HFFc6 (cell line): ENCODE measurements at regions not wholly inside any gene's neighbourhood (a gene's known extent, or its start where the extent isn't known, plus 50 kb on each side); places are given as distances from the start of the nearest gene placed in this dataset.
"Not testable (repeated sequence)": the region's sequence is repeated elsewhere in the genome, so short reads cannot be mapped to it uniquely, and the experiment has no call there.

Experiments
- DNase-seq: peaks from one replicate; pipeline ENCODE4 v3.0.0-alpha.2; 2018
- H3K27ac Mint-ChIP-seq: 2 replicates; pipeline ENCODE4 v1.8.0; 2020; ENCODE audit warnings: mild to moderate bottlenecking, mixed read lengths
- H3K27me3 Mint-ChIP-seq: 2 replicates; pipeline ENCODE4 v1.8.0; 2021; ENCODE audit warnings: mild to moderate bottlenecking, moderate library complexity, mixed read lengths; ENCODE audit not compliant: insufficient read depth
- H3K36me3 Mint-ChIP-seq: 2 replicates; pipeline ENCODE4 v1.8.0; 2021; ENCODE audit warnings: low read depth, mixed read lengths
- H3K4me1 Mint-ChIP-seq: 2 replicates; pipeline ENCODE4 v1.8.0; 2020; ENCODE audit warnings: low read depth, mixed read lengths
- H3K4me3 Mint-ChIP-seq: 2 replicates; pipeline ENCODE4 v1.8.0; 2020; ENCODE audit warnings: mild to moderate bottlenecking, moderate library complexity, mixed read lengths
- H3K9me3 Mint-ChIP-seq: 2 replicates; pipeline ENCODE4 v1.8.0; 2020; ENCODE audit warnings: mild to moderate bottlenecking, mixed read lengths
- TF ChIP-seq, protein P1 (sequence below): fragments of 200-600 bp; sonication (generic); IDR thresholded peaks from 2 replicates; pipeline ENCODE4 v1.5.0; 2021; ENCODE audit warnings: antibody characterized with exemption, mild to moderate bottlenecking

DNA sequence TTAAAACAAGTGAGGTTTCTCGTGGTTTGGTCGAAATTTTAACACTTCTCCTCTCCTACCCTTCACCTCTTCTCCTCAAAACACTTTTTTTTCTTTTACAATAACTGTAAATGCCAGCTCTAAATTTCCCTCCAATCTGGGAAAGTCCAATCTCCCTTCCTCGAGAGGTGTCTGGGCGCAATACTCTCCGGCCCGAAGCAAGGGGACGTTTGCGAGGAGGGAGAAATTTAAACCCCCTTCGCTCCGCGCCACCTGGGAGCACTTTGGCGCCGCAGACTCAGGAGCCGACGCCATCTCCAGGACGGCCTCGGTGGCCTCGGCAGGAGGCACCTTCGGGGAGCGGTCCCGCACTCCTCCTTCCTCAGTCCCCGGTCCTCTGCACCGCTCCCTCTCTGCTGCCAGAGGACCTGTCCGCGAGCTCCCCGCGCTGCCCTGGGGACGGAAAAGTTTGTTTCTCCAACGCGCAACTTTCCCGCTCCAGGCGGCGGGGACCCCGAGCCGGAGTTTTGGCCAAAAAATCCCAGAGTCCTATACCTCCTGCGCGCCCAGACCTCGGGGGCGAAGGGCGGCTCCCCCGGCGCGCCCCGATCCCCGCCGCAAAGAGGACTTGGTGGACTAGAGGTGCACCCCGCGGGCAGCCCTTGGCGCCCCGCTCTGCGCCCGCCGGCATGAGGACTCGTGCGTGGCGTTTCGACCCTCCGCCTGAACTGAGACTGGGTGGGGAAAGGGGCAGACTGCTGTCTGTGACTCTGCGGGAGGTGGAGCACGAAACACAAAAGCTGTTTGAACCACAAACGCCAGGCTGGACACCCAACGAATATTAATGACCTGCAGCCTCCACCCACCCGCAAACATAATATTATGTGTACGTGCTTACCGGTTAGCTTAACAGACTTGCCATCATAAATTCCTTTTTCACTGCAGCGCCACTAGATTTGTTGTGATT, 95.2 kb upstream of the HMGA2 start:
- Mint-ChIP-seq H3K4me1 (peaks cover 34% of the 10 kb centered on the region), H3K27ac (peak overlapping the region; percentile 34; the same call in 1 of the 2 replicates), H3K9me3 (peaks cover 4% of the 10 kb centered on the region; the same call in 1 of the 2 replicates), H3K27me3 (peaks cover 3% of the 10 kb centered on the region), H3K36me3 (peaks cover 5% of the 10 kb centered on the region; the same call in 1 of the 2 replicates), H3K4me3 (peak overlapping the region; percentile 88)
- DNase-seq, result no peak
- TF ChIP-seq, protein P1, sequence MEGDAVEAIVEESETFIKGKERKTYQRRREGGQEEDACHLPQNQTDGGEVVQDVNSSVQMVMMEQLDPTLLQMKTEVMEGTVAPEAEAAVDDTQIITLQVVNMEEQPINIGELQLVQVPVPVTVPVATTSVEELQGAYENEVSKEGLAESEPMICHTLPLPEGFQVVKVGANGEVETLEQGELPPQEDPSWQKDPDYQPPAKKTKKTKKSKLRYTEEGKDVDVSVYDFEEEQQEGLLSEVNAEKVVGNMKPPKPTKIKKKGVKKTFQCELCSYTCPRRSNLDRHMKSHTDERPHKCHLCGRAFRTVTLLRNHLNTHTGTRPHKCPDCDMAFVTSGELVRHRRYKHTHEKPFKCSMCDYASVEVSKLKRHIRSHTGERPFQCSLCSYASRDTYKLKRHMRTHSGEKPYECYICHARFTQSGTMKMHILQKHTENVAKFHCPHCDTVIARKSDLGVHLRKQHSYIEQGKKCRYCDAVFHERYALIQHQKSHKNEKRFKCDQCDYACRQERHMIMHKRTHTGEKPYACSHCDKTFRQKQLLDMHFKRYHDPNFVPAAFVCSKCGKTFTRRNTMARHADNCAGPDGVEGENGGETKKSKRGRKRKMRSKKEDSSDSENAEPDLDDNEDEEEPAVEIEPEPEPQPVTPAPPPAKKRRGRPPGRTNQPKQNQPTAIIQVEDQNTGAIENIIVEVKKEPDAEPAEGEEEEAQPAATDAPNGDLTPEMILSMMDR, result no peak

DNA sequence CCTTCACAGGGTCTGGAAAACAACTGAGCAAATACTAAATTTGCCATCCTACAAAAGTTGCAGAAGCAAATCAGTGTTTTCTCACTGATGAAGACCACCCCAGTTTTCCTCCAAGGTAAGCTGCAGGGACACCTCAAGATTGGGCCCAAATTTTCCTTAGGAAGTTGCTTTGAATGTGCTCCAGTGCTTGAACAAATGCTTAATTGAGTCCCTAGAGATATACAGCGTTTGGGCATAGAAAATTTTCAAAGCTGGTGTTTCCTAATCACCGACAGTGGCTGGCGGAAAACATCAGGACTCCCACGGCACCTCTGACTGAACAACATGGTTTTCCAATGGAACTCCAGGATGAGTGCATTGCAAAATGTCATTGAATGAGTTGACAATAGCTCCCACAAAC, 92.5 kb upstream of the HMGA2 start:
- no peak overlapping the region for H3K27ac Mint-ChIP-seq

DNA sequence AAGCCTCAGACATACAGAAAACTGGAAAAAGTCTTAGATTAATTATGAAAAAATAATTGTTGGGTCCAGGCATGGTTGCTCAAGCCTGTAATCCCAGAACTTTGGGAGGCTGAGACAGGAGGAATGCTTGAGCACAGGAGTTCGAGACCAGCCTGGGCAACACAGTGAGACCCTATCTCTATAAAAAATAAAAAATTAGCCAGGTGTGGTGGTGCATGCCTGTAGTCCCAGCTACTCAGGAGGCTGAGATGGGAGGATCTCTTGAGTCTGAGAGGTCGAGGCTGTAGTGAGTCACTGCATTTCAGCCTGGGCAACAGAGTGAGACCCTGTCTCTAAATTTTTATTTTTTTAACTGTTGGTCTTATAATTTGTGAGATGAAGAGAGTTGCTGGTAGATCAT, 90.6 kb upstream of the HMGA2 start:
- H3K27ac Mint-ChIP-seq, H3K4me3 Mint-ChIP-seq, H3K27me3 Mint-ChIP-seq, H3K9me3 Mint-ChIP-seq, H3K36me3 Mint-ChIP-seq, DNase-seq: not testable (repeated sequence)
- H3K4me1 Mint-ChIP-seq, result peaks cover 16% of the 10 kb centered on the region

More for the DNA sequence above, 92.5 kb upstream of the HMGA2 start:
- Mint-ChIP-seq H3K36me3 (peaks cover 5% of the 10 kb centered on the region; the same call in 1 of the 2 replicates), H3K9me3 (peaks cover 4% of the 10 kb centered on the region; the same call in 1 of the 2 replicates), H3K4me3 (no peak overlapping the region), H3K4me1 (peaks cover 22% of the 10 kb centered on the region), H3K27me3 (peaks cover 3% of the 10 kb centered on the region)
- TF ChIP-seq, protein P1, result no peak
- no peak for DNase-seq

DNA sequence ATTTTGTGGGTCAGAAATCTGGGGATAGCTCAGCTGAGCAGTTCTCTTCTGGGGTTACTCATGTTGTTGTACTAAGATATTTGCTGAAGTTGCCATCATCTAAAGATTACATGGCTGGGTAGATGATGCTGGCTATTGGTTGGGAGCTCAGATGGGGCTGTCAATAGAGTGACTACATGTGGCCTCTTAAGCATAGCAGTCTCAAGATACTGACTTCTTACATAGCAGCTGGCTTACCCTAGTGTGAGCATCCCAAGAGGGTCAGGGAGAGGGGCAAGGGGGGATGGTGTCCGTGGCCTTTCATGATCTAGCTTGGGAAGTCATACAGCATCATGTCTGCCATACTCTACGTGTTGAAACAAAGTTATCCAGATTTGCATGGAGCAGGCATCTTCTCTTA, 90.1 kb upstream of the HMGA2 start:
- no peak for DNase-seq
- Mint-ChIP-seq H3K9me3 (peaks cover 4% of the 10 kb centered on the region; the same call in 1 of the 2 replicates), H3K27me3 (peaks cover 4% of the 10 kb centered on the region), H3K36me3 (peaks cover 5% of the 10 kb centered on the region; the same call in 1 of the 2 replicates), H3K4me3 (no peak overlapping the region), H3K27ac (no peak overlapping the region), H3K4me1 (peaks cover 11% of the 10 kb centered on the region)
- TF ChIP-seq, protein P1, result no peak

DNA sequence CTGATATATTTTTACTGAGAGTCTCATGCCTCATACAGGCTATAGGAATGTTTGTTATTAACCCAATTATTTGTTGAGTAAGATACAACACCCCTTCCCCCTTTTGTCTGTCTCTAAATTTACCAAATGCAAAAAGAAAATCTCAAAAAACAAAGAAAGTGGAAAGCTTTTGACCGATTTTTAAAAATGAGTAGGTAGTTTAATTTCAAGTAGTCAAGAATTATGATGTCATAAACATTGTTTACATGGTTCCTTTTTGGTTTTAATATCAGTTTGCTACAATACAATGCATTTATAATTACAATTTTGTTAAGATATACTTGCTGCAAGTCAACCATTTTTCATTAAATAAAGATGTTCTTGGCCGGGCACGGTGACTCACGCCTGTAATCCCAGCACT, 84.7 kb upstream of the HMGA2 start:
- TF ChIP-seq, protein P1, result no peak
- H3K9me3 Mint-ChIP-seq, result no peaks in the 10 kb centered on the region

DNA sequence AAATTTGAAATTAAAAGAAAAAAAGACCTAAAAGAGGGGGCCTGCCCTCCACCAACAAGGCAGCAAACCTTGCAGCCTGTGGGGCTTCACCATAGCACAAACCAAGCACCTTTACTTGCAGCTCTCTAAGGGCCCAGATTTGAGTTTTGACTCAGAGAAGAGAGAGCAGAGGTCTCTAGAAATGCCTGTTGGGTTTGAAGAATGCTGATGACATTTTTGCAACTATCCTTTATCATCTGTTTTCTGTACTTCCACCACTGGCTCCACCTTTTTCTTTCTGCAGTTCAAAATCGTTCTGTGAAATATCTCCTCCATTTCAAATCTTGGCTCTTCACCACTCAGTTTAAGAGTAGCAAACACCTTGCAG, 83.8 kb upstream of the HMGA2 start:
- H3K9me3 Mint-ChIP-seq, result no peaks in the 10 kb centered on the region
- peaks cover 1% of the 10 kb centered on the region; the same call in 1 of the 2 replicates for H3K27me3 Mint-ChIP-seq
- DNase-seq, result no peak
- TF ChIP-seq, protein P1, result no peak
- H3K4me3 Mint-ChIP-seq, result peak overlapping the region; percentile 93
- peaks cover 22% of the 10 kb centered on the region for H3K4me1 Mint-ChIP-seq
- no peaks in the 10 kb centered on the region for H3K36me3 Mint-ChIP-seq
- peak overlapping the region; percentile 70; the same call in 1 of the 2 replicates for H3K27ac Mint-ChIP-seq

More for the DNA sequence above, 84.7 kb upstream of the HMGA2 start:
- Mint-ChIP-seq H3K36me3 (no peaks in the 10 kb centered on the region), H3K27ac (no peak overlapping the region), H3K4me1 (peaks cover 22% of the 10 kb centered on the region), H3K27me3 (peaks cover 1% of the 10 kb centered on the region; the same call in 1 of the 2 replicates), H3K4me3 (no peak overlapping the region; the same call in 1 of the 2 replicates)
- no peak for DNase-seq
